ENCODE measurements at regions not wholly inside any gene's neighbourhood (a gene's known extent, or its start where the extent isn't known, plus 50 kb on each side); places are given as distances from the start of the nearest gene placed in this dataset.

DNA sequence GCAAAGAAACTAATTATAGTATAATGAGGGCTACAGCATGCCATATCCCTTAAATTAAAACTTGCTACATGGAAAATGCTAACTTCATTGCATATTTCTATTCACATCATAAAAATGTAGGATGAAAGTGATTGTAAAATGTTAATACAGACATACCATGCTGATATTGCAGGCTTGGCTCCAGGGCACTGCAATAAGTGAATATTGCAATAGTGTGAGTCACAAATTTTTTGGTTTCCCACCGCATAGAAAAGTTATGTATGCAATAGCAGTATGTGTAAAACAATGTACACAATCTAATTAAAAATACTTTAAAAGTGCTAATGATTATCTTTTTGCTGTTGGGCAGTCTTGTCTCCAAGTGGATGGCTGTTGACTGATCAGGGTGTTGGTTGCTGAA, 162.1 kb downstream of the CD8B2 start:
- no peaks in the 10 kb centered on the region for H3K27me3 Mint-ChIP-seq (ENCODE audit: low read depth)
- no peaks in the 10 kb centered on the region for H3K9me3 Mint-ChIP-seq
- H3K4me1 Mint-ChIP-seq (ENCODE audit: low read depth), result no peaks in the 10 kb centered on the region
- H3K4me3 Mint-ChIP-seq, result no peak overlapping the region
- DNase-seq (ENCODE audit: low spot score), result no peak
- no peaks in the 10 kb centered on the region for H3K36me3 Mint-ChIP-seq (ENCODE audit: low read depth)
- no peak overlapping the region for H3K27ac Mint-ChIP-seq

DNA sequence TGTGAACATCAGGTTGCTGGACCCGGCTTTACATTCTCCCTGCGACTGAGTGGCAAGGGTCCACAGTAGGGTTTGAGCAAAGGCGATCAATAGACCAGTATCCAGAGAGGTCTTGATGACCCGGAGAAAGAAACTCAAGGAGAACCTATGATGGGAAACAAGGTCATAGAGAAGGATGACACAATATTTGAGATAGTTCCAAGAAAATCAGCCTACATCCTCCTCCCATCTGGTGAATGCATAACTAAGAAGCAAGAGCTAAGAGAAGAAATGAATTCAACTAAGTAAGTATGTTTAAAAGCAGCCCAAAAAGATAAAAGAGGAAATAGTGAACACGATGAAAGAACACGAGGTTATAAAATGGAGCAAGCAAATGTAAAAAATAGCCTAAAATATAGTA, 166.3 kb downstream of the CD8B2 start:
- no peaks in the 10 kb centered on the region for H3K4me1 Mint-ChIP-seq (ENCODE audit: low read depth)
- H3K36me3 Mint-ChIP-seq (ENCODE audit: low read depth), result no peaks in the 10 kb centered on the region
- no peak for DNase-seq (ENCODE audit: low spot score)
- no peak overlapping the region for H3K27ac Mint-ChIP-seq
- no peaks in the 10 kb centered on the region for H3K27me3 Mint-ChIP-seq (ENCODE audit: low read depth)
- no peak overlapping the region for H3K4me3 Mint-ChIP-seq
- no peaks in the 10 kb centered on the region for H3K9me3 Mint-ChIP-seq

DNA sequence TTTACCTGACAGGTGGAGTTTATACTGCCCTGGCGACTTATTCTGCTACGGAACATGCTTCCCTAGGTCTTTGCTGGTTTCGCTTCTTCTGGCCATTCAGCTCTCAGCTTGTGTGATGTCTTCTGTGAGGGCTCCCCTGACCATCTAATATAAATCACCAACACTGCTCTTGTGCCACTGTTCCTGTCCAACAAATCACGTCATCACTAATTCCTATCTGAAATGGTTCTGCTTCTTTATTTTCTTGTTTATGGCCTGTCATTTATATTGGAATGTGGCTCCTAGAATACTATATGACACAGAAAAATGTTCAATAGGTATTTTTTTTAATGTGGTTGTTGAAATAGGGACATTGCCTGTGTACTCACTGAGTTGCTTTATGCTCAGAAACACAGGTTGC, 171.5 kb downstream of the CD8B2 start:
- no peaks in the 10 kb centered on the region for H3K27me3 Mint-ChIP-seq (ENCODE audit: low read depth)
- no peak overlapping the region for H3K4me3 Mint-ChIP-seq
- H3K9me3 Mint-ChIP-seq, result no peaks in the 10 kb centered on the region
- H3K36me3 Mint-ChIP-seq (ENCODE audit: low read depth), result no peaks in the 10 kb centered on the region
- no peak overlapping the region for H3K27ac Mint-ChIP-seq
- no peaks in the 10 kb centered on the region for H3K4me1 Mint-ChIP-seq (ENCODE audit: low read depth)
- no peak for DNase-seq (ENCODE audit: low spot score)

DNA sequence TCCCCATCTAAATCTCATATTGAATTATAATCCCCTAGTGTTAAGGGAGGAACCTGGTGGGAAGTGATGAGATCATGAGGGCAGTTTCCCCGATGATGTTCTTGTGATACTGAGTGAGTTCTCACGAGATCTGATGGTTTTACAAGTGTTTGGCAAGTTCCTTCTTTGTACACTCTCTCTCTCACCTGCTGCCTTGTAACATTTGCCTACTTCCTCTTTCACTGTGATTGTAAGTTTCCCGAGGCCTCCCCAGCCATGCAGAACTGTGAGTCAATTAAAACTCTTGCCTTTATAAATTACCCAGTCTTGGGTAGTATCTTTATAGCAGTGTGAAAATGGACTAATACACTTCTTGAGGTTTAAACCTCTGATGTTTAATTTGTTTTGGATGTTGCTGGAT, 177.5 kb downstream of the CD8B2 start:
- no peaks in the 10 kb centered on the region for H3K27me3 Mint-ChIP-seq (ENCODE audit: low read depth)
- no peak overlapping the region for H3K27ac Mint-ChIP-seq
- H3K9me3 Mint-ChIP-seq, result no peaks in the 10 kb centered on the region
- H3K4me3 Mint-ChIP-seq, result no peak overlapping the region
- H3K36me3 Mint-ChIP-seq (ENCODE audit: low read depth), result no peaks in the 10 kb centered on the region
- no peaks in the 10 kb centered on the region for H3K4me1 Mint-ChIP-seq (ENCODE audit: low read depth)
- DNase-seq (ENCODE audit: low spot score), result no peak

DNA sequence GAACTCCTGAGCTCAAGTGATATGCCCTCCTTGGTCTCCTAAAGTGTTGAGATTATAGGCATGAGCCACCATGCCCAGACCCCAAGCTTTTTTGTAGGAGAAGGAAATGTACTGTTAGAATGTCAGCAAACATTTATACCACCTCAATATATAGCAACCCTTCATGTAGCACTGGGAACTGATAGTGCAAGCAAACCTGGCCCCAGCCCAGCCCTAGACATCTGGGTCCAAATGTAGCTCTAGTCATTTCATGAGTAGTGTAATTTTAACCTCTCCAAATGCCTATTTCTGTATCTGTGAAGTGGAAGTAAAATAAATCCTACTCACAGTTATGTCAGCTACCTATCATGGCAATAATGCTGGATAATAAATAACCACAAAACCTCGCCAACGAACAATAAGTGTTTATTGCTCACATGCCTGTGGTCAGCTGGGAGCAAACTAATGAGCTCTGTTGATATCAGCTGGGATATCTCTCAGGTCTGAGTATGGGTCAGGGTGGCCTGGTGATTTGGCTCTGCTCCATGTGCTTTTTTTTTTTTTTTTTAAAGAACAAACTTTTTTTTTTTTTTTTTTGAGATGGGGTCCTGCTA, 180.4 kb downstream of the CD8B2 start:
- no peaks in the 10 kb centered on the region for H3K27me3 Mint-ChIP-seq (ENCODE audit: low read depth)
- no peaks in the 10 kb centered on the region for H3K9me3 Mint-ChIP-seq
- no peaks in the 10 kb centered on the region for H3K4me1 Mint-ChIP-seq (ENCODE audit: low read depth)
- no peak overlapping the region for H3K4me3 Mint-ChIP-seq
- no peak overlapping the region for H3K27ac Mint-ChIP-seq
- no peaks in the 10 kb centered on the region for H3K36me3 Mint-ChIP-seq (ENCODE audit: low read depth)
- no peak for DNase-seq (ENCODE audit: low spot score)

DNA sequence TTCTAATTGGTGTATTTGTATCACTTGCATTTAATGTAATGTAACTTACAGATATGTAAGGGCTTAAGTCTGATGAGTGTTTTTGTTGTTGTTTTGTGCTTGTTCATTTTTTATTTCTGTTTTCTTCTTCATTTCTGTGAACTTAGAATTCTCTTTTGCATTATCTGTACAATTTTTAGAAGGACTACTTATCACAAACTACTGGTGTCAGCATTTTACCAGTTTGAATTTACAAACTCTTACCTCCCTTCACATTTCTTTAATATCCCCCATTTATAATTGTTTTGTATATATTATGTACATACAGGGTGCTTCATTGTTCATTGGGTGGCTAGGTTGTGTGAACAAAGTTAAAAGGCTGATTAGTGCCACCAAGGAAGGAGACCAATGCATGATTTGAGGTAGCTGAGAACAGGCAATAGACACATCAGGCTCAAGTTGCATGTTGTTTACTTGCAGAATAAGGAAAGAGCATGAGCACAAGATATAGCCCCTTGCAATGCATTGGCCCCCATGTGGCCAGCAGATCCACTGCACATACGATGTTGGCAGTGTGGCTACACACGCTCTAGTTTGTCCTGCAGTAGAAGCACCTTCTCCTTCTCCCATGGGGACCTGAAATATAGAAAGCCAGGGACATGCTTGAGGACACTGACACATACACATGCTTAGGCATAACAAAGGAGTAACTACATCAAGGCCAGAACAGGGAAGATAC, 198.2 kb downstream of the CD8B2 start:
- Mint-ChIP-seq H3K27me3 (ENCODE audit: low read depth) (no peaks in the 10 kb centered on the region), H3K36me3 (ENCODE audit: low read depth) (no peaks in the 10 kb centered on the region), H3K27ac (no peak overlapping the region), H3K9me3 (no peaks in the 10 kb centered on the region), H3K4me1 (ENCODE audit: low read depth) (no peaks in the 10 kb centered on the region), H3K4me3 (no peak overlapping the region)
- DNase-seq (ENCODE audit: low spot score), result no peak

DNA sequence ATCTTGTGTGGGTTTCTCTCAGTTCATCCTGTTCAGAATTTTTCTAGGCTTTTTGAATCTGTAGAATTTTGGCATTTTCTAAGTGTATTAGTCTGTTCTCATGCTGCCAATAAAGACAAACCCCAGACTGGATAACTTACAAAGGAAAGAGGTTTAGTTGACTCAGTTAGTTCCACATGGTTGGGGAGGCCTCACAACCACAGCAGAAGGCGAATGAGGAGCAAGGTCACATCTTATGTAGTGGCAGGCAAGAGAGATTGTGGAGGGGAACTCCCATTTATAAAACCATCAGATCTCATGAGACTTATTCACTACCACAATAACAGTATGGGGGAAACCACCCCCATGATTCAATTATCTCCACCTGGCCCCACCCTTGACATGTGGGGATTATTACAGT, 199.2 kb downstream of the ST6GAL2 start:
- Mint-ChIP-seq H3K9me3 (no peaks in the 10 kb centered on the region), H3K27ac (no peak overlapping the region)
- DNase-seq (ENCODE audit: low spot score), result no peak

DNA sequence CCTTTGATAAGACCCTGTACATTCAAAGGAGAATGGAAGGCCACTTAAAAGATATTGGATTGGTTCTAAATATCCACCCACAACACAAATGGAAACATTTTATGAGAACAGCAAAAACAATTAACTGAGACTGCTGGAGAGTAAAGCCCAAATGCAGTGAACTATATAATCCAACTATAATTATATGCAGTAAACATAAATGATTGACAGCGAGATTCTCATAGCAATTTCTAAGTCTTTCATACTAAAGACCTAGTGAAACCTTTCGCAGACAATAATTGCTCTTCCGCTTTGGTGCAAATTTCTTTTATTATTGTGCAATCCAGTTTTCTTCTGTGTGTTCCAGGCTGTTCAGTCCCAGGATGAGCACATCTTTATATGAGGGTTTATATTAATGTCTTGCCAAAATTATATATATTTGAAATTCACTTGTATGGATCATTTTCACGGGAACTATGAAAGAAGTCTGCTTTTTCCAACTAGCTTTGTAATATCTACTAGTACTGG, 190.9 kb downstream of the ST6GAL2 start:
- no peaks in the 10 kb centered on the region for H3K9me3 Mint-ChIP-seq
- no peaks in the 10 kb centered on the region for H3K27me3 Mint-ChIP-seq (ENCODE audit: low read depth)
- H3K36me3 Mint-ChIP-seq (ENCODE audit: low read depth), result no peaks in the 10 kb centered on the region
- no peak for DNase-seq (ENCODE audit: low spot score)
- H3K4me1 Mint-ChIP-seq (ENCODE audit: low read depth), result no peaks in the 10 kb centered on the region
- H3K27ac Mint-ChIP-seq, result no peak overlapping the region
- no peak overlapping the region for H3K4me3 Mint-ChIP-seq

More for the DNA sequence above, 199.2 kb downstream of the ST6GAL2 start:
- Mint-ChIP-seq H3K4me1 (ENCODE audit: low read depth) (no peaks in the 10 kb centered on the region), H3K36me3 (ENCODE audit: low read depth) (no peaks in the 10 kb centered on the region), H3K4me3 (no peak overlapping the region), H3K27me3 (ENCODE audit: low read depth) (no peaks in the 10 kb centered on the region)

DNA sequence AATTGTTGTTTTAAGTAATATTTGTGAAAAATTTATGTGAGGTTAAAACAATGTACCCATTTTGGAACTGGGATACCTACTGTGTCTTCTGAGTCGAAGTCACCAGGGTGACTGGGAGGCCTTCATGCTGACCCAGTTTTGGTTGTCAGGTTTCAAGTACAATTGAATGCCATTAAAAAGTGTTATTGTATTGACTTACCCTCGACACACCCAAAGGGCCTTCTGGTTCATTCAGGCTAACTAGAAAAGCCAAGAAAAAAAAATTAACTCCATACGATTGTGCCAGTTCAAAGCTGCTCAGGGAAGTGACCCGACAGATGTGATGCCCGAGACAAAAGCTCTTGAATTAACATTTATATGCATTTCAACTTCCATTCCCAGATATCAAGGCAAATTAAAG, 190.0 kb downstream of the ST6GAL2 start:
- H3K36me3 Mint-ChIP-seq (ENCODE audit: low read depth), result no peaks in the 10 kb centered on the region
- H3K9me3 Mint-ChIP-seq, result no peaks in the 10 kb centered on the region
- DNase-seq (ENCODE audit: low spot score), result no peak
- no peak overlapping the region for H3K27ac Mint-ChIP-seq
- H3K4me3 Mint-ChIP-seq, result no peak overlapping the region
- H3K4me1 Mint-ChIP-seq (ENCODE audit: low read depth), result no peaks in the 10 kb centered on the region
- H3K27me3 Mint-ChIP-seq (ENCODE audit: low read depth), result no peaks in the 10 kb centered on the region

DNA sequence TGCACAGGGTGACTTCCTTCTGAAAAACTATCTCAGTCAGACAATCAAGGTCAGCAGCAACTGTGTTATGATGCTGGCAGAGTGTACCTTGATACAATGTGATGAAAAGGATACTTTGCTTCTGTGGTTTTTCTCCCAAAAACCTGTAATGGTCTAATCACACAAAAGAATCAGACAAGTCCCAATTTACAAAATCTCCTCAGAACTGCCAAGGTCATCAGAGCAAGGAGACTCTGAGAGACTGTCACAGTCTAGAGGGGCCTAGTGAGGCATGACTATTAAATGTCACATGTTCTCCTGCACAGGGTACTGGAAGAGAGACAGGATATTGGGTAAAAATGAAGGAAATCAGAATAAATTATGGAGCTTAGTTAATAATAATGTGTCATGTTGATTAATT, 185.4 kb downstream of the ST6GAL2 start:
- no peaks in the 10 kb centered on the region for H3K4me1 Mint-ChIP-seq (ENCODE audit: low read depth)
- H3K27me3 Mint-ChIP-seq (ENCODE audit: low read depth), result no peaks in the 10 kb centered on the region
- no peak overlapping the region for H3K4me3 Mint-ChIP-seq
- no peak for DNase-seq (ENCODE audit: low spot score)
- H3K9me3 Mint-ChIP-seq, result no peaks in the 10 kb centered on the region
- H3K27ac Mint-ChIP-seq, result no peak overlapping the region
- H3K36me3 Mint-ChIP-seq (ENCODE audit: low read depth), result no peaks in the 10 kb centered on the region

DNA sequence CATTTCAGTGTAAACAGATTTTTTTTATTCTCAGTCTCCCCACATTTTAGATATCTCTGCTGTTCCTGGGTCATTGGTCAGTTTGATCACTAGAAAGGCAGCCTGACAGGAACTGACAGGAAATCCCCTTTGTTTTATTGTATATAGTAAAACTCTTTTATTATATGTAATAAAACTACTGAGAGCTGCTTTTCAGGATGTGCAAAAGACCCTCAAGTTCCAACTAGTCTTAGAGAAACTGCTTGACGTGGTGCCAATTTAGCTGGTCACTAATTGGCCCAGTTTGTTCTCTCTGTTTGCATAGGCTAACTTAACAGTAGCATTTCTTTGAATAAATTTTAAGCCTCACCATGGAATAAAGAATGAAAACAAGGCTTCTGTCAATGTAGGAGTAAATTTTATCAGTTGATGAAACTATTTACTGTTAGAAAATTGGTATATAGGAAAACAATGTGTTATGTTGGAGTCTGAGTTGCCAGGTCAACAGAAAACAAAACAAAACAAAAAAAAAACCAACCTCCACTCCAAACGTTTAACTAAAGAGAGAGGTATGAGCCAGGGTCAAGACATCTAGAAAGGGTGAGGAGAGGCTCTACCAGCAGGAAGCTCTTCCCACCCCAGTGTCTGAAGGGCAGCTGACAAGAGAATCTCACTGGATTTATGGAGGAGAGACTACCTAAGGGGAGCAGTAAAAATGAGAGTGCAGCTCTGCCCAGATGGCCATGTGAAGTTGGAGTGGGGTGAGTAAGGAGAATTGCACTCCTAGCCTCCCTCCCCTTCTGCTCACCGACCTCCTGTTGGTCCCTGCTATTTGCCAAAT, 184.6 kb downstream of the ST6GAL2 start:
- H3K9me3 Mint-ChIP-seq, result no peaks in the 10 kb centered on the region
- no peak overlapping the region for H3K27ac Mint-ChIP-seq

DNA sequence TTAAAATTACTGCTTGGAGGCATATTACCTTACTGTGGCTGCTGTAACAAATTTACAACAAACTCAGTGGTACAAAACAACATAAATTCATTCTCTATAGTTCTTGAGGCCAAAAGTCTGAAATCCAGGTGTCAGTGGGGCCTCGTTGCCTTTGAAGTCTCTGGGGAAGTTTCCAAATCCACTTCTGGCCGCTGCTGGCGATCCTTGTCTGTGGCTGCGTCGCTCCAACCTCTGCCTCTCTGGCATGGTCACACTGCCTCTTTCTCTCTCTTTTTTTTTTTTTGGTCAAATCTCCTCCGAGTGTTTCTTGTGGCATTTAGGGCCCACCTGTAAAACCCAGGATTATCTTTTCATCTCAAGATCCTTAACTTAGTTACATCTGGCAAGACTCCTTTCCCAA, 182.8 kb downstream of the ST6GAL2 start:
- H3K36me3 Mint-ChIP-seq (ENCODE audit: low read depth), result no peaks in the 10 kb centered on the region
- no peaks in the 10 kb centered on the region for H3K4me1 Mint-ChIP-seq (ENCODE audit: low read depth)
- H3K4me3 Mint-ChIP-seq, result no peak overlapping the region
- H3K9me3 Mint-ChIP-seq, result no peaks in the 10 kb centered on the region
- H3K27ac Mint-ChIP-seq, result no peak overlapping the region
- DNase-seq (ENCODE audit: low spot score), result no peak
- H3K27me3 Mint-ChIP-seq (ENCODE audit: low read depth), result no peaks in the 10 kb centered on the region

More for the DNA sequence above, 184.6 kb downstream of the ST6GAL2 start:
- Mint-ChIP-seq H3K4me3 (no peak overlapping the region), H3K36me3 (ENCODE audit: low read depth) (no peaks in the 10 kb centered on the region), H3K27me3 (ENCODE audit: low read depth) (no peaks in the 10 kb centered on the region), H3K4me1 (ENCODE audit: low read depth) (no peaks in the 10 kb centered on the region)
- no peak for DNase-seq (ENCODE audit: low spot score)

DNA sequence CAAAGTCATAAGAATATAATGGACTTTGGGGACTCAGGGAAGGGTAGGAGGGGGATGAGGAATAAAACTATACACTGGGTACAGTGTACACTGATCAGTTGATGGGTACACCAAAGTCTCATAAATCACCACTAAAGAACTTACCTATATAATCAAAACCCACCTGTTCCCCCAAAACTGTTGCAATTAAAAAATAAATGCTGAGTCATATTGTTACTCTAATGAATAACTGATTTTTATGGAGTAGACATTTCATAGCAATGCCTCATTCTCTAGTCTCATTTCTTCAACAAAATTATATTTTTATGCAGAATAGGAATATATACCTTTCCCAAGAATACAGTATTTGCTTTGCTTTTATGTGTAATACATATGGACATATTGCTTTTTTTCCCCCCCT, 181.2 kb downstream of the ST6GAL2 start:
- no peak overlapping the region for H3K27ac Mint-ChIP-seq
- no peak for DNase-seq (ENCODE audit: low spot score)
- no peaks in the 10 kb centered on the region for H3K4me1 Mint-ChIP-seq (ENCODE audit: low read depth)
- no peak overlapping the region for H3K4me3 Mint-ChIP-seq
- H3K9me3 Mint-ChIP-seq, result no peaks in the 10 kb centered on the region
- H3K36me3 Mint-ChIP-seq (ENCODE audit: low read depth), result no peaks in the 10 kb centered on the region
- H3K27me3 Mint-ChIP-seq (ENCODE audit: low read depth), result no peaks in the 10 kb centered on the region

DNA sequence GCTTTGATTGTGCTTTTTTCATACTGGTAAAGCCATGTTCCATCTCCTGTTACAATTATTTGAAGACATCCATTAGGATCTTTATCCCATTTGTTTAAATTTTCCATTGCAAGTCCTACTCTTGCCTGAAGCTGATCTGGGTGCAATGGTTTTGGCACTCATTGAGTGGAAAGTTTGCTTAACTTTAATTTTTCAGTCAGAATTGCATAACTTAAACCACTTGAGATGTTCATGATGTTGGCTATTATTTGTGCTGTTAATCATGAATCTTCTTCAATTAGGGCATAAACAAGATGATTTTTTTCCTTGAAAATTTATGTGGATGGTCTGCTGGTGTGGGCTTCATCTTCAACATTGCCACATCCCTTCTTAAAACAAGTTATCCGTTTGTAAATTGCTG, 180.1 kb downstream of the ST6GAL2 start:
- Mint-ChIP-seq H3K9me3 (no peaks in the 10 kb centered on the region), H3K27me3 (ENCODE audit: low read depth) (no peaks in the 10 kb centered on the region), H3K27ac (no peak overlapping the region), H3K4me3 (no peak overlapping the region), H3K36me3 (ENCODE audit: low read depth) (no peaks in the 10 kb centered on the region), H3K4me1 (ENCODE audit: low read depth) (no peaks in the 10 kb centered on the region)
- no peak for DNase-seq (ENCODE audit: low spot score)
